Right renal pelvis (tissue), 4 donors: ENCODE measurements at regions not wholly inside any gene's neighbourhood (a gene's known extent, or its start where the extent isn't known, plus 50 kb on each side); places are given as distances from the start of the nearest gene placed in this dataset.
"Not testable (repeated sequence)": the region's sequence is repeated elsewhere in the genome, so short reads cannot be mapped to it uniquely, and the experiment has no call there.

Experiments used
- DNase-seq, 4 donors: peaks; one replicate each; pipeline ENCODE4 v3.0.0-alpha.2; 2013; ENCODE audit warnings: low read depth in 4 of 4, low spot score in 3 of 4, missing footprints in 1 of 4

DNA sequence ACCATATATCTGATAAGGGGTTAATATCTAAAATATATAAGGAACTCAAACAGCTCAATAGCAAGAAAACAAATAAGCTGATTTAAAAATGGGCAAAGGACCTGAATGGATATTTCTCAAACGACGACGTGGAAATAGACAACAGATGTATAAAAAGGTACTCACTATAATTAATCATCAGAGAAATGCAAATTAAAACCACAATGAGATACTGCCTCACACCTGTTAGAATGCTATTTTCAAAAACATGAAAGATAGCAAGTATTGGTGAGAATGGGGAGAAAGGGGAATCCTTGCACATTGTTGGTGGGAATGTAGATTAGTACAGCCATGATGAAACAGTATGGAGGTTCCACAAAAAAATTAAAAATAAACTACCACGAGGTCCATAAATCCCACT lies 163.2 kb downstream of the DKK1 start:
- DNase-seq, result no peak

DNA sequence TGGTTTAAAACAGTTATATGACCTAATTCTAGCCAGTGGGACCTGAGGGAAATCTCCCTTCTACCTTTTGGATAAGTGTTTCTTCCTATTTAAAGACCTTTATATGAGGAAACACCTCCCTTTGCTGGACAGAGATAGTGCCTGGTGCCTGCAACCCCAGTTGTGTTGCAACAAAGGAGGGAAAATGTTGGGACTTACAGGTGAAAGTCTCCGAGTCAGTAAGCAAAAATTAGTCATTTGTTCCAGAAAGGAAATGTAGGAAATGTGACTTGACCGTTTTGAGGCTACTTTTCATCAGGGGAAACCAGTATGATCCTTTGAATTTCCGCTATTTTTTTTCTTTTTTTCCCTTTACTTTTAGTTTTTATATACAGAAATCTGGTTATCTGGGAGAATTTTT lies 165.5 kb downstream of the DKK1 start:
- DNase-seq, result no peak

DNA sequence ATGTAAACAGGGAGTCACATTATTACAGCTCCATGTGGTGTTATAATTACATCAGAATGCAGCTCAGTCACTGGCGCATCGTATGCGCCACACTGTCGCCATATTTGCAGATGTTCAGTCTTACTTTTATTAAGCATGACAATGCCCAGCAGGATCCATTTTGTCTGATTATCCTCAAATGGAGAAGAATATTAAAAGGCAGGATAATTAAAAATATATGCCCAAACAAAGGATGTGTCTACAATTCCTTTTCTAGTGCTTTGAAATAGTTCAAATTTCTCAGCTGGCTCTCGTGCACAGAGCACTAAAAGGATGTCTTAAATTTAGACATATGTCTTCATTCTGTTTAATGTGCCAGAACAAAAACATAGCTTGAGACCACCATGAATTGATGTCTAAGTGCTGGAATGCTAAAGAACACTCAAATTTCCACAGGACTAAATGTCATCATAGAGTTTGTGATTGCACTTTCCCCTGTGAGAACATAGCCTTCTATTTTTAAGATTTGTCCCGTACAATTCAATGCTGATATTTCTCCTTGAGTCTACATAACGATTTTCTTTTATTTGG lies 168.0 kb downstream of the DKK1 start:
- DNase-seq, result no peak

DNA sequence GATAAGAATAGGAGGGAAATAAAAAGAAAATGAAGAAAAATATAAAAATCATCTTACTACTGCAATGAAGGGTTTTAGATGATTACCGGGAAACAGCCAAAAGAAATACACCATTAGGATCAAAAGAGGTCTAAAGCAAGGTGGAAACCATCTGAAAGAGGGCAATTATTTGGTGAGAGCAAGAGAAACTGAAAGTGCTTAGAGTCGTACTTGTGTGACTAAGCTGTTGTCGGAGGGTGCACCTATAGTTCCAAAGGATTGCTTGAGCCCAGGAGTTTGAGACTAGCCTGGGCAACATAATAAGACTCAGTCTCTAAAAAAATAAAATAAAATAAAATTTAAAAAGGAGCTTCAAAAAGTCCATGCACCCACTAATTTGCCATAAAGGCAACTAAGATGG lies 169.5 kb downstream of the DKK1 start:
- no peak for DNase-seq

DNA sequence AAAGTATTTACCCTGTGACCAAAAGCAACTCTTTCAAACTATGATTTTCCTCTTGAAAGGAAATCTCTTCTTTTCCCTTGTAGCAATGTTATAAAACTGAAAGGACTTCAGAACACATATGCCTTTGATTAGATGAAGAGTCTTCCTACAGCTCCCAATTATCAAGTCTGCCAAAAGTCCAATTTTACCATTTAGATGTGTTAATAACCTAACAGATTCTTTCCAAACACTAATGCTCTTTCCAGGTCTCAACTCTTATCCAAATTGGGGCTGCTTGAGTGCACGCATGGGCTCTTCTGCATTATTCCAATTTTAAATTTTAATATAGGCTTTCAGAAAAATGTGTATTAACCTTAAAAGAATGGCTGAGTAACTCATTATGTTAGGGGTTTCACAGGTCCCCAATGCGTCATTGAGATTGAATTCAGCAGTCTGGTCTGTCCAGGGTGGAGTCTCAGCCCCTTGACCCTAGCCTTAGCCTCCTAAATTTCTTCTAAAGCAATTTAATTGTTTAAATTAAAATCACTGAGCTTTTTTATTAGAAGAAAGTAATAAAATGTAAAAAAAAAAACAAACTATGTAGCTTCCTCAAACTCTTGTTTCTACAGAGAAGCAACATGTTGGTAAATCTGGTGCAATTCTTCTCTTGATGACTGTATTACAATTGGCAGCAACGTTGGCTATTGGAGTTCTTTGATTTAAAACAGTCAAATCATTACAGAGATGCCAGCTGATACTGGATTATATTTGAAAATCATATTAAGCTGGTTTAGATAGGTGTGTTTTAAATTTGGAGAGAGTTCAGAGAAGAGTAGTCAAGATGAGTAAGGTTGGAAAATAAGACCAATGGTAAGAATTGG lies 170.4 kb downstream of the DKK1 start:
- no peak for DNase-seq

DNA sequence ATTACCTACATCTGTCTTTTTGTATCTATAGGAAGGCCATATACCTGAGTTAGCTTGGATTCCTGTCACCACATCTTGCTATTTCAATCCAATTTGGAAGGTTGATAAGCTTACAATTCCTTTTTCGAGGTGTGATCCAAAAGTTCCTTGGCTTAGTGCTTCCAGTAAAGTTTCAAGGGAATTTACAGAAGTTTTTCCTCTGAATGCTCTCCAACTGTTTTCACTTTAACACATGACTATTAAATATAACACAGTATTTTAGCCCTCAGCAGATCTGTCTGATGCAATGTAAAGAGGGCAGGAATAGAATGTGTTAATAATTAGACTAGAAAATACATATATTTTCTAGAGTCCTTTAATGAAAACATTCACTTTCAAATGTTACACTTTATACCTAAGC lies 171.4 kb downstream of the DKK1 start:
- no peak for DNase-seq

DNA sequence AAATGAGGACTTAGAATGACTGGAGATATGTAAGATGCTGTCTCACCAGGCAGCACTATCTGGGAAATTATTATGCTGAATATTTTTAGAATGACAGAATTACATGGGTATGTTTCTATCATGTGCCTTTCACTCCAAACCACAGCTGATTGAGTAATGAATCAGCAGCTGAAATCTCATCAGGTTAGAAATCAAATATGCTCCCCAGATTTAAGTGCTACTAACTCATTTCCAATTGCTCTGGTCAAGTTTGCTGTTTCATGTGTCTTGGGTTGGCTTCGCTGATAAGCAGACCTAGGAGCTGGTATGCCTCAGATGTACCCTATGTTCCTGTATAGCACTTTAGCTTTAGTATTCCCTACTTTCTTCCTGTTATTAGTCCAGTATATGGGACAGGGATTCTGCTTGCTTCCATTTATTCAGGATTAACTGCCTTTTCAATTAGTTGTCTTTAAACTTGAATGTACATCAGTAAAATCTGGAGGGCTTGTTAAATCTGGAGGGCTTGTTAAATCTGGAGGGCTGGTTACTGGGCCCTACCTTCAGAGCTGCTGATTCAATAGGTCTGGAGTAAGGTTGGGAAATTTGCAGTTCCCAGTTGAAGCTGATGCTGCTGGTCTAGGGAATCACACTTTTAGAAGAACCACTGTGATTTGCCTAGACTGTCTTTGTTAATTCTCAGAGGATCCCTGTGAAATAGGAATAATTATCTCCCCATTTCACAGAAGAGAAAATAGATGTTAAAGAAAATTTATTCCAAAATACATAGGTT lies 172.9 kb downstream of the DKK1 start:
- no peak for DNase-seq

DNA sequence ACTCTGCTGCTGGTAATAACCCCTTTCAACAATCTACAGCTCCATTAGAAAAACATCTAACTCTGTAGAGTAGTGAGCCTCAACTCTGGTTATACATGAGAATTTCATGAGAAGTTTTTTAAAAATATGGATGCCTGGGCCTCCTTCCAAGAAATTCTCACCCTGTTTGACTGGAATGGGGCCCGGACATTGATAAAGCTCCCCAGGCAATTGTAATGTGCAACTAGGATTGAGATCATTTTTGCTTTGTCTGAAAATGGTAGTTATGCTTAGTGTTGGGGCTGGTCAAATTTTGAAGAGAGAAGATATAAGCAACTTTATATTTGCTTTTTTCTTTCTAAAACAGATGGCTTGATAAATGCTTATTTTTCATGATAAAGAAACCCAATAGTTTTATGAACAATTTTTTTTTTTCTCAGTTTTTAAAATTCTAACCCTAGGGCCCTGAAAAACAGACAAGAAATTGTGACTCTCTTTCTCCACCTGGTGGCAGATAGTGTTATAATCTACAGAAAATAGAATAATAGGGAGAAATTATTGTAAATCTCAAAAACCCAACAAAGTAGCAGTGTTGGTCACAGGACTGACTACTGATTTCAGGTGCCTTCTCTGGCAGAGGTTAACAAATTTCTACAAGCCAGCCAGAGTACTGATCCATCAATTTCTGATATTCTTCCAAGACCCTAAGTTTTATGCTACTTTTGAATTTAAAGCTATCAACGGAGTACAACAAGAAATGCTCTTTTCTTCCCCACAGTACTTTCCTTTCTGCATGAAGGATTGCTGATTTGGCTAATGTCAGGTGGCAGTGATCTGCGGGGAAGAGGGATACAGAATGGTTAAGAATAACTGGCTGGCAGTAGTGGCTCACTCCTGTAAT lies 174.8 kb downstream of the DKK1 start:
- peak; percentile 14 to 28 (median 21) for DNase-seq

DNA sequence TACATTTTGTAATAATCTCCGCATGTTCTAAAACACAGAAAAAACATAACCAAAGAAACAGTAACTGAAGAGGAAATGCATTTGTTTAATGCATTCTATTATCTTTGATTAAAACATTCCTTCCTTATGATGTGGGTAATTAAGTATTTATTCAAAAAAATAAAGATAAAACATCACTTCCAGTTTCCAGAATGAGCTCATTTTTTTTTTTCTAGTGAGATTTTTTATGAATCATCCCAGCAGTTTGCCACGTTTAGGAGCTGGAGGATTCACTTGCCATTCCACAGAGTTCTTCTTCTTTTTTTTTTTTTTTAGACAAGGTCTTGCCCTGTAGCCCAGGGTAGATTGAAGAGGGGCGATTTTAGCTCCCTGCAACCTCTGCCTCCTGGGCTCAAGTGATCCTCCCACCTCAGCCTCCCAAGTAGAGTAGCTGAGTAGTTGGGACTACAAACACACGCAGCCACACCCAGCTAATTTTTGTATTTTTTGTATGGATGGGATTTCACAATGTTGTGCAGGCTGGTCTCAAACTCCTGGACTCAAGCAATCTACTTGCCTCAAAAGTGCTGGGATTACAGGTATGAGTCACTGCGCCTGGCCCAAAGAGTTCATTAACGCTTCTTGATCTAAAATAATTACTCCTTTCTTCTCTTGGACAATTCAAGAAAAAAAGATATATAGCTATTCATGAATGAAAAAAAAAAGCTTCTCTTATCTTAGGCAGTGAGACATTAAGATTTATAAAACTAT lies 177.3 kb downstream of the DKK1 start:
- DNase-seq, result no peak

DNA sequence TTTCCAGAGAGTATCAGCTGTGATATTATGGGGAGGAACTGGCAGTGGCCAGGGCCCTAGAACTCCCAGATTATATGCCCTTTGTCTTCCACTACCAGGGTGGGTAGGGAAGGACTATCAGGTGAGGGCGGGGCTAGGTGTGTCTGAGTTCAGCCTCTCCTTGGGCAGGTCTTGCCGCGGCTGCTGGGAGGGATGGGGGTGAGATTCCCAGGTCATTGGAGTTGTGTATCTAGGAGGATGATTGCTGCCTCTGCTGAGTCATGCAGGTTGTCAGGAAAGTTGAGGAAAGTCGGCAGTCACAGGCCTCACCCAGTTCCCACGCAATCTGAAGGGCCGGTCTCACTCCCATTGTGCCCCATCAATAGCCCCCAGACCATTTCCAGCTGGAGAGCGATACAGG lies 185.2 kb downstream of the DKK1 start:
- no peak for DNase-seq

DNA sequence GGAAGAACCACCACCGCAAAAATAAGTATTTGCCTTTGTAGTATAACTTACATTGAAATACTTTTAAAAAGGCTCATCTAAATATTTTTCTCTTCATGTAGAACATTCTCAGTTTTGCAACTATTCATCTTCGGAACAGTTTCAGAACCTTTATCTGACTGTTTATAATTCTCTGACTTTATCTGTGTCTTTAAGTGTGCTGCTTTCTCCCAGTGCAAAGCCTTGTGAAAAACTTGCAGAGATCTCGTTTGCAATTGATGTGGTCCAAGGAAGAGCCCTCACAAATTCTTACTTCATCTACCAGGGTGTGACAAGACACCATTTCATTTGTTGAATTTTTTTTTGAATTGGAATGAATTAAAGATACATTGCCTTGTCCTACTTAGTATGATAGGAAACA lies 186.4 kb downstream of the DKK1 start:
- no peak for DNase-seq

DNA sequence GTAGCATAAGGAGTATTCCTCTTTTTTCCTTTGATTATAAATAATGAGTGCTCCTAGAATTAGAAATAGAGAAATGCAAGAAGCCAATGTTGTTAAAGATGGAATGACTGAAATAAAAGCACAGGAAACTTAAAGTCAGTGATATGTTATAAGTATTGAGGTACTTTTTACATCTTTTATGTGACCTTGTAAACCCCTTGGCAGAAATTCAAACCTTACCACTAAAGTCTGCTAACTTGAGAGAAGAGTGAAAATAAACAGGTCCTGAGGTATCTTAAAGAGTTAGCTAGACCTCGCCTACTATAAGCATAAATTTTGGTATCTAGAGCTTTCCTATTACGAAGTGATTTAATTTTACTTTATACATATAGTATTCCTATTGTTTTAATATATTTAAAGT lies 188.2 kb downstream of the DKK1 start:
- DNase-seq, result no peak

DNA sequence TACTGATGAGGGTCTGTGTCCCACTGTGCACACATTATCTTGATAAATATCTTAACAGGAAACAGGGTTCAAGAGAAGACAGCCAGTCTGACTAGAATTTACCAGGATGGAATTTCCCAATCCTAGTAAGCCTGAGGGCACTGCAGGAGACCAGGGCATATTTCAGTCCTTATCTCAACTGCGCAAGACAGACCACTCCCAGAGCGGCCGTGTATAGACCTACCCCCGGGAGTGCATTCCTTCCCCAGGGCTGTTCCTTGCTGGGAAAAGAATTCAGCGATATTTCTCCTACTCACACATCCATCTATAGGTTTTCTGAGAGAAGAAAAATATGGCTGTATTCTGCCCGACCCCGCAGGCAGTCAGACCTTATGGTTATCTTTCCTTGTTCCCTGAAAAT lies 191.3 kb downstream of the DKK1 start:
- not testable (repeated sequence) for DNase-seq

DNA sequence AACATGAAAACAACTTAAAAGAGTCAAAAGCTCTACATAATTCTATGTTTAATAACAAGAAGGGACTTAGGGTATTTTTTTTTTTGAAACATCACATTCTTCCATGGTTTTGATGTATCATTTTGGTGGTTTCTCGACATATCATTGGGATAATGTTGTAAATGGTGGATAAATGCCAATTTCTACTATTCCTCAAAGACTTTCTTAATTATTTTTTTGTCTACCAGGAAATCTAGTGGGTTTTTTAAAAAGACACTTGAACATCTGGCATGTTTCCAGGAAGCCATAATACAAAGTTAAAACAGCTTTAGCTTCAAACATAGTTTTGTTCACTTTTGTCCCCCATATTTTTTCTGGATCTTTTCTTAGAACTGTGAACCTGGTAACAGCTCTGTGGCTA lies 200.4 kb downstream of the DKK1 start:
- DNase-seq, result no peak

DNA sequence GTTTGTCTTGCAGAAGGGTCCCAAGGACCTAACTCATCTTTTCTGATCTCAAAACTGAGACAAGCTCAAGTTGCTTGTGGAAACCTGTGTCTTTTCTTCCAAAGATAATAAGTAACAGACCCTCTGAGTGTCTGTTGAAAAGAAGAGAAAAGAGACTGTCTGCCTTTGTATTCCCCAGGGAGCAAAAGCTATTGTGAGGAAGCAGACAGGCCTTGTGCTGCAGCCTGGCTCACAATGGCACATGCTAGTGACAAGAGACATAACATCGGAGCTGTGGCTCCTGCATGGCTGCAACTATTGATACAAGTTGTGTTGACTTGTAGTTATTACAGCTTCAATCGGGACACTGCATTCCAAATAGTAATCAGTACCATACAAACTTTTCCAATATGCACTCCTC lies 202.9 kb downstream of the DKK1 start:
- no peak for DNase-seq

DNA sequence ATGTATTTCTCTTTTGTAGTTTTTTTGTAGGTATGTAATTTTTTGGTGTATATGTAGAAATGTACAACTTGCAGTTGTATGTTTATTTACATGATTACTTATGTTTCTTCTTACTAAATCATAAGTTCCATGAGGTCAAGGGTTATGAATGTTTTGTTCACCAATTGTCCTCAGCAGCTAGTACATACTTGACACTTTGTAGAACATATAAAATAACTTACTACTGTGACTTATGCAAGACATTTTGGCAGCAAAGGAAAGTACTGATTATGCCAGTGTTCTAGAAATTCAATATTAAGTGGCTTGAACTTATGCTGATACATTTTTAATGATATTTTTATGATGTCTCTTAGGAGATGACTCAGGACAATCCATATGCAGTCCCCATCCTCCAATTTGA lies 209.6 kb downstream of the DKK1 start:
- no peak for DNase-seq

DNA sequence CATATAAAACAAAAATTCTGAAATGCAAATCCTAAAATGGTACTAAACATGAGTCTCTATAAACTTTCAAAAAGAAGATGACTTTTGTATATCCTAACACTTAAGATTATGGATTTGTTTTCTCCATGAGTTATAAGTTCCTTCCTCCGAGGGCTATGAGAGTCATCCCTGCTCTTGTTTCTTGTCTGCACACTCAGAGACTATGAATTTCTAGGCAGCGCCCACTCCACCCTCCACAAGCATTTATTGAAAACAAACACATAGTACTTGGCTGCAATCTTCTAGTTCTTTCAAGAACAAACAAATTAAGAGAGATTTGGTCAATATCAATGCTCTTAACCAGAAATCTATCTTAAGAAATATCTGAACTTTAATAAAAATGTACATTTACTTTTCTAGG lies 211.7 kb downstream of the DKK1 start:
- no peak for DNase-seq

DNA sequence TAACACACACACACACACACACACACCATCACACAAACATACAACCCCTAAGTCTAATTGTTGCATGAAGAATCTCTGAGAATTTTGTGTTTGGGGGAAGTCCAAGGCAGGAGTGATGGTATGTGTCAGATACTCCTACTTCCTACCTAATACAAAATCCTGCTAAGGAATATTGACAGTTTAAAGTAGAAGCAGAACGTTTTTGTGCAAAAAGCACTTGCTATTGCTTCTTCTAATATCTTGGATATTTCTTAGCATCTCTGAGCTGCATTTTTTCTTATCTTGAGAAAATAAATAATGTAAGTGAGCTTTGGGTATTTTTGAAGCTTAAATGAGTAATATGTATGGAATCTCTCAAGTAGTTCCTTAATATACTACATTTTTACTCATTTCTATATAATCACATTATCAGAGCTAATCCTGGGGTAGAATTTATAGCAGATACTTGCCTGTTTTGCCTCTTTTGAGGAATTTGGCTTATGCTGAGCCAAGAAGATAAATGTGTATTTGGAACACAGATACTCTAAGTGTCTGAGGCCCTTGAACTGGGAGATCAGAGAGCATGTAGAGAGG lies 212.3 kb downstream of the DKK1 start:
- no peak for DNase-seq

DNA sequence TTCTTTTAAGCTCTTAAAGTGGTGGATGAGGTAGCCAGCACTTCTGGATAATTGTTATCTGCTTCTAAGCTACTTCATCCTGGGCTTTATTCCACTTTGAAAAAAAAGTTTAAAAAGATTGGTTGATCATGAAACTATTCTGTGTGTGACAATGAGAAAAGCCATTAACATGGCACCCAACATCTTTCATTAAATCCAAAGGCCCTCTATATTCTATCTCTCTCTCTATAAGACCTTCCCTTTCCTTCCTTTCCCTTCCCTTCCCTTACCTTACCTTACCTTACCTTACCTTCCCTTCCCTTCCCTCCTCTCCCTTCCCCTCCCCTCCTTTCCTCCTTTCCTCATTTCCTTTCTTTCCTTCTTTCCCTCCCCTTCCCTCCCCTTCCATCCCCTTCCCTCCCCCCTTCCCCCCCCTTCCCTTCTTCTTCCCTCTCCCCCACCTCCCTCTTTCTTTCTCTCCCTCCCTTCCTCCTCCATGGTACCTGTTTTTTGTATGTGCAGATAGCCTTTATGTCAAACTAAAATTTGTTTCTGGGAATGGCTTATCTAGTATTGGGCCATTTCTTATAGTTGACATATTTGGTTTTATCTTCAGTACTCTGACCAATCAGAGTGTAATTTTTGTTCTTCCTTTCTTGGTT lies 218.7 kb downstream of the DKK1 start:
- no peak for DNase-seq
